Endothelial cell of umbilical vein (primary cell): ENCODE measurements at regions not wholly inside any gene's neighbourhood (a gene's known extent, or its start where the extent isn't known, plus 50 kb on each side); places are given as distances from the start of the nearest gene placed in this dataset.

ENCODE experiments used
- BruUV-seq: library from RNA; stranded (reverse); fragments of 400-500 nt; replicated peaks from 2 replicates; lab custom pipeline; 2021; lab: Mats Ljungman, UMichigan
- CTCF ChIA-PET: fragments of 300-600, 350-600 bp; sonication (Branson Sonifier 250); formaldehyde crosslinking; loops from one replicate; lab custom pipeline; 2021; ENCODE audit warnings: antibody characterized with exemption, inconsistent platforms; lab: Charles Lee
- POLR2A ChIA-PET: fragments of 300-600, 350-600 bp; sonication (Branson Sonifier 250); formaldehyde crosslinking; loops from one replicate; lab custom pipeline; 2021; ENCODE audit warnings: antibody characterized with exemption, inconsistent platforms; lab: Charles Lee
- DNase-seq: peaks from one replicate; pipeline ENCODE4 v3.0.0-alpha.2; 2011; ENCODE audit warnings: low read depth, low spot score
- FAIRE-seq: peaks from 2 replicates; lab custom pipeline; 2011; peaks lifted over from hg19 to GRCh38; lab: Jason Lieb, UNC
- H2AFZ ChIP-seq: 2 replicates; pipeline ENCODE4 v1.6.0; 2012; ENCODE audit warnings: low read depth, low read length, control low read depth, inconsistent platforms
- H3K27ac ChIP-seq: 2 replicates; pipeline ENCODE4 v1.5.1; 2011; ENCODE audit warnings: low read depth, mild to moderate bottlenecking, control low read depth, low read length, moderate library complexity; ENCODE audit not compliant: insufficient read depth
- H3K27me3 ChIP-seq, 2 experiments: 2 replicates each; pipeline versions ENCODE4 v1.6.0 to v1.6.1; 2011; ENCODE audit warnings: low read length in 2 of 2, mixed read lengths in 1 of 2; ENCODE audit not compliant: control insufficient read depth in 2 of 2, insufficient read depth in 2 of 2
- H3K36me3 ChIP-seq, 2 experiments: 2 replicates in 1 of 2; 3 replicates in 1 of 2; pipeline ENCODE4 v1.5.1; 2011; ENCODE audit warnings: low read length in 2 of 2, mild to moderate bottlenecking in 1 of 2, moderate library complexity in 1 of 2; ENCODE audit not compliant: control insufficient read depth in 2 of 2, insufficient read depth in 2 of 2; ENCODE audit errors: extremely low read depth in 1 of 2
- H3K4me1 ChIP-seq: 3 replicates; pipeline ENCODE4 v1.5.1; 2011; ENCODE audit warnings: mild to moderate bottlenecking, low read length; ENCODE audit not compliant: control insufficient read depth, insufficient read depth; ENCODE audit errors: extremely low read depth
- H3K4me2 ChIP-seq: 2 replicates; pipeline ENCODE4 v1.6.1; 2011; ENCODE audit warnings: low read length, control low read depth, mixed read lengths; ENCODE audit not compliant: insufficient read depth
- H3K4me3 ChIP-seq, 3 experiments: fragments of 200-600 bp in 1 of 3; sonication (generic), shearing (Covaris generic) in 1 of 3; replicated peaks in 1 of 3; 2 replicates each; pipeline ENCODE4 v1.5.1; 2011 to 2016; ENCODE audit warnings: control low read depth in 3 of 3, low read length in 3 of 3, mild to moderate bottlenecking in 2 of 3, inconsistent platforms in 1 of 3, low read depth in 1 of 3, moderate library complexity in 1 of 3; ENCODE audit not compliant: insufficient read depth in 1 of 3
- H3K79me2 ChIP-seq: 2 replicates; pipeline ENCODE4 v1.6.0; 2012; ENCODE audit warnings: low read length, inconsistent platforms; ENCODE audit not compliant: control insufficient read depth, insufficient read depth
- H3K9ac ChIP-seq: replicated peaks from 2 replicates; pipeline ENCODE3; 2011; ENCODE audit warnings: low read length, control low read depth; ENCODE audit not compliant: insufficient read depth; ENCODE audit errors: extremely low read depth
- H3K9me1 ChIP-seq: replicated peaks from 3 replicates; pipeline ENCODE4 v1.6.0; 2011; ENCODE audit warnings: mild to moderate bottlenecking, low read length; ENCODE audit not compliant: control insufficient read depth, insufficient read depth; ENCODE audit errors: extremely low read depth
- H3K9me3 ChIP-seq: replicated peaks from 2 replicates; pipeline ENCODE4 v1.5.1; 2012; ENCODE audit warnings: low read length, inconsistent platforms; ENCODE audit not compliant: control insufficient read depth, insufficient read depth
- H4K20me1 ChIP-seq: replicated peaks from 2 replicates; pipeline ENCODE3; 2011; ENCODE audit warnings: mild to moderate bottlenecking, low read length; ENCODE audit not compliant: control insufficient read depth, insufficient read depth; ENCODE audit errors: extremely low read depth
- CTCF ChIP-seq, 2 donors: IDR thresholded peaks; 1 replicate in 1 of 2; 2 replicates in 1 of 2; pipeline ENCODE4 v1.5.1; 2011; ENCODE audit warnings: low read length in 2 of 2, mild to moderate bottlenecking in 2 of 2, moderate library complexity in 2 of 2, control low read depth in 1 of 2, inconsistent platforms in 1 of 2, low read depth in 1 of 2; ENCODE audit not compliant: insufficient read depth in 1 of 2; ENCODE audit errors: extremely low read depth in 1 of 2
- EZH2 ChIP-seq: IDR thresholded peaks from 2 replicates; pipeline ENCODE4 v1.6.1; 2012; ENCODE audit warnings: borderline replicate concordance, low read depth, mild to moderate bottlenecking, moderate library complexity, low read length, inconsistent platforms; ENCODE audit not compliant: severe bottlenecking
- FOS ChIP-seq: IDR thresholded peaks from 2 replicates; pipeline ENCODE4 v1.6.1; 2011; ENCODE audit warnings: mild to moderate bottlenecking, low read length, moderate library complexity, borderline replicate concordance; ENCODE audit not compliant: insufficient read depth
- GATA2 ChIP-seq: IDR thresholded peaks from 2 replicates; pipeline ENCODE4 v1.7.0; 2011; ENCODE audit warnings: low read depth, mild to moderate bottlenecking, moderate library complexity, mixed read lengths, low read length; ENCODE audit not compliant: insufficient read length, insufficient read depth
- JUN ChIP-seq: IDR thresholded peaks from 2 replicates; pipeline ENCODE4 v1.6.1; 2011; ENCODE audit warnings: borderline replicate concordance, low read depth; ENCODE audit not compliant: insufficient read length, insufficient read depth
- MAX ChIP-seq: IDR thresholded peaks from 2 replicates; pipeline ENCODE4 v1.6.1; 2011; ENCODE audit not compliant: insufficient read depth, insufficient read length
- MYC ChIP-seq: IDR thresholded peaks from one replicate; pipeline ENCODE4 v1.6.1; 2011; ENCODE audit warnings: mild to moderate bottlenecking, low read depth, low read length
- POLR2A ChIP-seq: IDR thresholded peaks from 2 replicates; pipeline ENCODE4 v1.6.1; 2012; ENCODE audit warnings: low read depth, mild to moderate bottlenecking, control low read depth, low read length
- POLR2AphosphoS5 ChIP-seq: IDR thresholded peaks from 2 replicates; pipeline ENCODE4 v1.6.1; 2012; ENCODE audit warnings: low read depth, mild to moderate bottlenecking, control low read depth, low read length, moderate library complexity; ENCODE audit not compliant: insufficient read depth
- dilution Hi-C: fragments of 300-500 bp; cut with MboI; formaldehyde crosslinking; loops from one replicate; pipeline ENCODE4 v1.15.0; 2019; ENCODE audit warnings: low sequenced_read_pairs; ENCODE audit not compliant: extremely low pct_ligation_motif_present
- intact Hi-C: fragments of 100-400 bp; cut with micrococcal nuclease; formaldehyde crosslinking; loops from one replicate; pipeline ENCODE4 v1.10.0; 2022

- intact Hi-C loops = loop anchor here (10.0 kb wide), 1 partner anchor 525 kb away; no protein-coding TSS in a partner anchor
- Histone ChIP-seq H3K9ac (no peak overlapping the region), H3K9me1 (no peaks in the 10 kb centered on the region), H3K4me3 (no peak overlapping the region), H4K20me1 (no peaks in the 10 kb centered on the region), H3K4me2 (no peak overlapping the region), H3K4me1 (no peaks in the 10 kb centered on the region), H3K36me3 (no peaks in the 10 kb centered on the region), H2AFZ (no peak overlapping the region), H3K27me3 (no peaks in the 10 kb centered on the region), H3K27ac (no peak overlapping the region), H3K79me2 (no peaks in the 10 kb centered on the region), H3K9me3 (no peaks in the 10 kb centered on the region)
- DNase-seq = no peak
- no peak for FAIRE-seq
- ChIA-PET POLR2A (no interaction called here), CTCF (no interaction called here)
- no TSS peak for BruUV-seq
- dilution Hi-C loops = no loop called here
- TF ChIP-seq MYC = no peak
- no peak for TF ChIP-seq POLR2AphosphoS5
- TF ChIP-seq JUN = no peak
- no peak for TF ChIP-seq POLR2A
- TF ChIP-seq GATA2 = no peak
- no peak for TF ChIP-seq EZH2
- TF ChIP-seq FOS = no peak
- TF ChIP-seq CTCF (IDR thresholded peaks at IDR 0.05; ENCODE audit: extremely low read depth in 1 of 2, insufficient read depth in 1 of 2, low read depth in 1 of 2, low read length in 2 of 2) = no peak
- TF ChIP-seq MAX = no peak
Observed at GRCh38 chr18:56319953-56320352, 318.4 kb downstream of the TXNL1 start.
